Keratinocyte (primary cell): ENCODE measurements at regions not wholly inside any gene's neighbourhood (a gene's known extent, or its start where the extent isn't known, plus 50 kb on each side); places are given as distances from the start of the nearest gene placed in this dataset.
"Not testable (repeated sequence)": the region's sequence is repeated elsewhere in the genome, so short reads cannot be mapped to it uniquely, and the experiment has no call there.

Source experiments
- DNase-seq: peaks from one replicate; pipeline ENCODE4 v3.0.0-alpha.2; 2011; ENCODE audit warnings: low read depth, missing footprints, low spot score
- FAIRE-seq: peaks from 2 replicates; lab custom pipeline; 2011; peaks lifted over from hg19 to GRCh38; lab: Jason Lieb, UNC
- H2AFZ ChIP-seq: 2 replicates; pipeline ENCODE4 v1.6.0; 2012; ENCODE audit warnings: low read length, control low read depth, inconsistent platforms; ENCODE audit not compliant: control insufficient read depth
- H3K27ac ChIP-seq: 2 replicates; pipeline ENCODE4 v1.5.1; 2011; ENCODE audit warnings: low read length; ENCODE audit not compliant: control insufficient read depth, insufficient read depth
- H3K27me3 ChIP-seq: 3 replicates; pipeline ENCODE4 v1.6.0; 2011; ENCODE audit warnings: low read length; ENCODE audit not compliant: control insufficient read depth, insufficient read depth; ENCODE audit errors: extremely low read depth
- H3K36me3 ChIP-seq, 2 experiments: 2 replicates in 1 of 2; 3 replicates in 1 of 2; pipeline ENCODE4 v1.5.1; 2011; ENCODE audit warnings: low read length in 2 of 2, mild to moderate bottlenecking in 1 of 2; ENCODE audit not compliant: control insufficient read depth in 2 of 2, insufficient read depth in 2 of 2; ENCODE audit errors: extremely low read depth in 1 of 2
- H3K4me1 ChIP-seq: 3 replicates; pipeline ENCODE4 v1.5.1; 2011; ENCODE audit warnings: low read length; ENCODE audit not compliant: control insufficient read depth, insufficient read depth; ENCODE audit errors: extremely low read depth
- H3K4me2 ChIP-seq: 3 replicates; pipeline ENCODE4 v1.6.0; 2011; ENCODE audit warnings: low read depth, low read length; ENCODE audit not compliant: control insufficient read depth, insufficient read depth; ENCODE audit errors: extremely low read depth
- H3K4me3 ChIP-seq, 3 experiments: fragments of 200-600 bp in 1 of 3; sonication (generic) in 1 of 3; 2 replicates in 2 of 3; 3 replicates in 1 of 3; pipeline ENCODE4 v1.5.1; 2011 to 2016; ENCODE audit warnings: low read length in 3 of 3, mild to moderate bottlenecking in 3 of 3, control low read depth in 2 of 3, inconsistent platforms in 1 of 3, low read depth in 1 of 3, mixed read lengths in 1 of 3, mixed run types in 1 of 3, moderate library complexity in 1 of 3; ENCODE audit not compliant: control insufficient read depth in 2 of 3, insufficient read depth in 2 of 3; ENCODE audit errors: extremely low read depth in 1 of 3
- H3K79me2 ChIP-seq: 2 replicates; pipeline ENCODE4 v1.6.0; 2012; ENCODE audit warnings: low read length; ENCODE audit not compliant: control insufficient read depth, insufficient read depth
- H3K9ac ChIP-seq: 3 replicates; pipeline ENCODE4 v1.6.0; 2011; ENCODE audit warnings: low read length; ENCODE audit not compliant: control insufficient read depth, insufficient read depth; ENCODE audit errors: extremely low read depth
- H3K9me1 ChIP-seq: 3 replicates; pipeline ENCODE4 v1.6.0; 2011; ENCODE audit warnings: low read length; ENCODE audit not compliant: control insufficient read depth, insufficient read depth; ENCODE audit errors: extremely low read depth
- H3K9me3 ChIP-seq: 2 replicates; pipeline ENCODE4 v1.5.1; 2012; ENCODE audit warnings: low read depth, low read length; ENCODE audit not compliant: control insufficient read depth
- H4K20me1 ChIP-seq: 3 replicates; pipeline ENCODE4 v1.6.0; 2011; ENCODE audit warnings: low read length; ENCODE audit not compliant: control insufficient read depth, insufficient read depth; ENCODE audit errors: extremely low read depth
- CTCF ChIP-seq, 3 experiments: IDR thresholded peaks in 1 of 3; conservative IDR thresholded peaks in 1 of 3; optimal IDR thresholded peaks in 1 of 3; 2 replicates in 2 of 3; 3 replicates in 1 of 3; pipeline versions ENCODE3 to v1.5.1; 2011; ENCODE audit warnings: low read length in 3 of 3, mild to moderate bottlenecking in 3 of 3, moderate library complexity in 2 of 3, control low read depth in 1 of 3, inconsistent platforms in 1 of 3; ENCODE audit not compliant: insufficient read depth in 2 of 3; ENCODE audit errors: extremely low read depth in 1 of 3
- EZH2 ChIP-seq: IDR thresholded peaks from one replicate; pipeline ENCODE4 v1.6.1; 2012; ENCODE audit warnings: inconsistent platforms, mild to moderate bottlenecking, low read length, moderate library complexity
- dilution Hi-C: fragments of 300-500 bp; cut with MboI; formaldehyde crosslinking; loops from one replicate; pipeline ENCODE4 v1.7.0; 2020; ENCODE audit warnings: low sequenced_read_pairs; ENCODE audit not compliant: extremely low pct_ligation_motif_present

- dilution Hi-C loops: no loop called here
- Histone ChIP-seq H3K4me3 (no peak overlapping the region), H4K20me1 (no peaks in the 10 kb centered on the region), H3K27me3 (no peaks in the 10 kb centered on the region), H3K9me3 (no peaks in the 10 kb centered on the region), H3K4me1 (no peaks in the 10 kb centered on the region), H3K9me1 (no peaks in the 10 kb centered on the region), H3K9ac (no peak overlapping the region), H3K4me2 (no peak overlapping the region), H3K79me2 (no peaks in the 10 kb centered on the region), H2AFZ (no peak overlapping the region), H3K36me3 (no peaks in the 10 kb centered on the region), H3K27ac (no peak overlapping the region)
- DNase-seq (no peak), FAIRE-seq (no peak)
- TF ChIP-seq CTCF (optimal IDR thresholded peaks at IDR 0.05 in 1 of 3, IDR thresholded peaks at IDR 0.05 in 1 of 3, conservative IDR thresholded peaks at IDR 0.05 in 1 of 3; ENCODE audit: extremely low read depth in 1 of 3, insufficient read depth in 2 of 3, low read length in 3 of 3) (no peak), EZH2 (no peak)
These were observed 760.2 kb downstream of the PLA2G4A start for GRCh38 chr1:187588917-187589316.

- no peak overlapping the region for H3K27ac ChIP-seq
- no peaks in the 10 kb centered on the region for H3K9me3 ChIP-seq
- no peak overlapping the region for H2AFZ ChIP-seq
- DNase-seq (no peak), FAIRE-seq (no peak)
- H3K4me2 ChIP-seq: no peak overlapping the region
- no peaks in the 10 kb centered on the region for H3K4me1 ChIP-seq
- H3K9ac ChIP-seq: no peak overlapping the region
- no peaks in the 10 kb centered on the region for H3K27me3 ChIP-seq
- no peaks in the 10 kb centered on the region for H3K36me3 ChIP-seq
- dilution Hi-C loops: no loop called here
- H3K79me2 ChIP-seq: no peaks in the 10 kb centered on the region
- no peak overlapping the region for H3K4me3 ChIP-seq
- no peaks in the 10 kb centered on the region for H3K9me1 ChIP-seq
- no peak for TF ChIP-seq EZH2
- no peak for TF ChIP-seq CTCF (optimal IDR thresholded peaks at IDR 0.05 in 1 of 3, IDR thresholded peaks at IDR 0.05 in 1 of 3, conservative IDR thresholded peaks at IDR 0.05 in 1 of 3; ENCODE audit: extremely low read depth in 1 of 3, insufficient read depth in 2 of 3, low read length in 3 of 3)
- no peaks in the 10 kb centered on the region for H4K20me1 ChIP-seq
These were observed 777.0 kb downstream of the PLA2G4A start for GRCh38 chr1:187605736-187606135.

GRCh38 chr1:187615853-187616735, 787.3 kb downstream of the PLA2G4A start:
- dilution Hi-C loops, H3K9me3 ChIP-seq, H3K9ac ChIP-seq, H4K20me1 ChIP-seq, H3K36me3 ChIP-seq, H3K79me2 ChIP-seq, H3K9me1 ChIP-seq, H3K27ac ChIP-seq, H2AFZ ChIP-seq, H3K4me3 ChIP-seq, DNase-seq, FAIRE-seq, H3K4me2 ChIP-seq, H3K4me1 ChIP-seq, H3K27me3 ChIP-seq: not testable (repeated sequence)

GRCh38 chr1:187616830-187617229, 788.1 kb downstream of the PLA2G4A start:
- H3K4me3 ChIP-seq, FAIRE-seq, DNase-seq, H3K27me3 ChIP-seq, H3K4me1 ChIP-seq, H3K27ac ChIP-seq, H2AFZ ChIP-seq, H4K20me1 ChIP-seq, H3K36me3 ChIP-seq, H3K9me1 ChIP-seq, dilution Hi-C loops, H3K9ac ChIP-seq, H3K9me3 ChIP-seq, H3K4me2 ChIP-seq, H3K79me2 ChIP-seq: not testable (repeated sequence)
